ENCODE measurements at regions not wholly inside any gene's neighbourhood (a gene's known extent, or its start where the extent isn't known, plus 50 kb on each side); places are given as distances from the start of the nearest gene placed in this dataset.
"Not testable (repeated sequence)": the region's sequence is repeated elsewhere in the genome, so short reads cannot be mapped to it uniquely, and the experiment has no call there.

DNA sequence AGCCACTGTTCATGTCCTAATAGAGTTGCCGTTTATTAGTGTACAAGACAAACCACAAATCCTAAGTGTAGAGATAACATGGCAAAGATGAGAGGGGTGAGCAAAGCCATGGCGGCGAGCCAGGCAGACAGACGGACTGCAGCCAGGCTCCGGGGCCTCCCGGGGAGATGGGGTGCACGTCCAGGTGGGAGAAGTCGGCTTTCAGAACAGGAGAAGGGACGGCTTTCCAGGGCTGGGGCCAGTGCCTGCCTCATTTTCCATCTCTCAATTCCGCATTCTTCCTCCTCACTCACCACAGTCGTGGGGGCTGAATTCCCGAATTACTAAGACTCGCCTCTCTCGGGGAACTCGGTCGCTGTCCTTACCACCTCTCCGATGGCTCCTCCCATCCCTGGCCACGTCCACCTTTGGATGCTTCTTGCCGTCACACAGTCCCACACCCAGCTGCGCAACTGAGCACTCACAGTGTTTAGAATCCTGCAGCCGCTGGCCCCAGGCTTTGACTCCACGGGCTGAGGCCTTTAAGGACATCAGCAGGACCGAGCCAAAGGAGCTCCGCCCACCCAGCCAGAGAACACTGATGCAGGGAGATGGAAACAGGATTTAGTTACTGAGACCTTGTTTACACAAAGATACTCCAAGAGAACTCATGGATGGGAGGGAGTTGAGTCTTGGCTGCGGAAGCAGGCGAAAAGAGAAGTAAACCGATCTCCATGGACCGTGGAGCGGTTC, 59.7 kb downstream of the RNF112 start:
- DNase-seq (ENCODE audit: low spot score) (peak; percentile 77), ATAC-seq (peak; percentile 97)
- intact Hi-C loops (cut with DNase I) = no loop called here

DNA sequence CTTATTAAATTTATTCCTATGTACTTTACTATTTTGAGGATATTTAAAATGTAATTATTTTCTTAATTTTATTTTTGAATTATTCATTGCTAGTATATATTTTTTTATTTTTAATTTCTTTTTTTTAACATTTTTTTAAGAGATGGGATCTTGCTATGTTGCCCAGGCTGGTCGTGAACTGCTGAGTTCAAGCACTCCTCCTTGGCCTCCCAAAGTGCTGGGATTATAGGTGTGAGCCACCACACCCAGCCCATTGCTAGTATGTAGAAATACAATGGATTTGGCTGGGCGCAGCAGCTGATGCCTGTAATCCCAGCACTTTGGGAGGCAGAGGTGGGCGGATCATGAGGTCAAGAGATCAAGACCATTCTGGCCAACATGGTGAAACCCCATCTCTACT, 59.2 kb upstream of the SLC47A1 start:
- ATAC-seq; intact Hi-C loops (cut with DNase I); DNase-seq (ENCODE audit: low spot score): not testable (repeated sequence)

DNA sequence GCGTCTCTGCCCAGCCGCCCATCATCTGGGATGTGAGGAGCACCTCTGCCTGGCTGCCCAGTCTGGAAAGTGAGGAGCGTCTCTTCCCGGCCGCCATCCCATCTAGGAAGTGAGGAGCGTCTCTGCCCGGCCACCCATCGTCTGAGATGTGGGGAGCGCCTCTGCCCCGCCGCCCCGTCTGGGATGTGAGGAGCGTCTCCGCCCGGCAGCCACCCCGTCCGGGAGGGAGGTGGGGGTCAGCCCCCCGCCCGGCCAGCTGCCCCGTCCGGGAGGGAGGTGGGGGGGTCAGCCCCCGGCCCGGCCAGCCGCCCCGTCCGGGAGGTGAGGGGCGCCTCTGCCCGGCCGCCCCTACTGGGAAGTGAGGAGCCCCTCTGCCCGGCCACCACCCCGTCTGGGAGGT, 57.9 kb upstream of the SLC47A1 start:
- ATAC-seq; intact Hi-C loops (cut with DNase I); DNase-seq (ENCODE audit: low spot score): not testable (repeated sequence)

DNA sequence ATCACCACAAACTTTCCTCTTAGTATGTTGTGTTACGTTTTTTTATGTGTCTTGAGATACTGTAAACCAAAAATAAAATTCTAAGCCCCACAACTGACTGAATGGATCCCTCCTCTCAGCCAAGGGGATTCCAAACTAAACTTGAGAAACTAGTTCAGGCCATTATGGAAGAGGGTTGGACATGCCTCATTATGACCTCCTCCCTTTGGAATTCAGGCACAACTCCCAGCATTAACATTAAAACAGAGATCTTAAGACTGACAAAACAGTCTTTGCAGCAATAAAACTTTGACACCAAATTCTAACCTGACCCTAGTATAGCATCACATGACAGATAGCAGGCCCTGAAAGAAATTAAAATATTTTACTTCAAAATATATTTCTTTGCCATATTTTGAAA, 51.1 kb upstream of the SLC47A1 start:
- peak; percentile 66 for ATAC-seq
- no peak for DNase-seq (ENCODE audit: low spot score)
- intact Hi-C loops (cut with DNase I) = no loop called here
